OCI-LY3 (cell line): ENCODE measurements at regions not wholly inside any gene's neighbourhood (a gene's known extent, or its start where the extent isn't known, plus 50 kb on each side); places are given as distances from the start of the nearest gene placed in this dataset.

ENCODE experiments used
- EZH2phosphoT487 ChIP-seq: fragments of 200-600 bp; shearing (Covaris generic); IDR thresholded peaks from 2 replicates; pipeline ENCODE4 v1.6.1; 2018; ENCODE audit warnings: antibody characterized with exemption, mixed run types, low read depth
- TF ChIP-seq, protein P1 (sequence below): fragments of 200-600, 300-600 bp; sonication (generic); IDR thresholded peaks from 2 replicates; pipeline ENCODE4 v1.5.1; 2014; ENCODE audit warnings: antibody characterized with exemption, low read length, low read depth

DNA sequence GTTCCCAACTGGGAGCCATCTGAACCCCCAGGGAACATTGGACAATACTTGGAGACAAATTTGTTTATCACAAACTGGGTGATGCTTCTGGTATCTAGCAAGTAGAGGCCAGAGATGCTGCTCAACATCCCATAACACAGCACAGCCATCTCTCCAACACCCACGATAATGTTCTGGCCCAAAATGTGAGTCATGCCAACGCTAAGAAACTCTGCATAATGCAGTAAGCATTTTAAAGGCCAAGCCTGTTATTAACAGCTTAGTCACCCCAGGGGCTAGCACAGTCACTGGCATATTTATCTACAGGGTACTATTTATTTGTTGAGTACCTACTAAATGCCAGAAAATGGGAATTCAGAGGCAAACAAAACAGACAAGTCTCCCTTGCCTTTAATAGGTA, 873.1 kb upstream of the TMEM132C start:
- TF ChIP-seq, protein P1, sequence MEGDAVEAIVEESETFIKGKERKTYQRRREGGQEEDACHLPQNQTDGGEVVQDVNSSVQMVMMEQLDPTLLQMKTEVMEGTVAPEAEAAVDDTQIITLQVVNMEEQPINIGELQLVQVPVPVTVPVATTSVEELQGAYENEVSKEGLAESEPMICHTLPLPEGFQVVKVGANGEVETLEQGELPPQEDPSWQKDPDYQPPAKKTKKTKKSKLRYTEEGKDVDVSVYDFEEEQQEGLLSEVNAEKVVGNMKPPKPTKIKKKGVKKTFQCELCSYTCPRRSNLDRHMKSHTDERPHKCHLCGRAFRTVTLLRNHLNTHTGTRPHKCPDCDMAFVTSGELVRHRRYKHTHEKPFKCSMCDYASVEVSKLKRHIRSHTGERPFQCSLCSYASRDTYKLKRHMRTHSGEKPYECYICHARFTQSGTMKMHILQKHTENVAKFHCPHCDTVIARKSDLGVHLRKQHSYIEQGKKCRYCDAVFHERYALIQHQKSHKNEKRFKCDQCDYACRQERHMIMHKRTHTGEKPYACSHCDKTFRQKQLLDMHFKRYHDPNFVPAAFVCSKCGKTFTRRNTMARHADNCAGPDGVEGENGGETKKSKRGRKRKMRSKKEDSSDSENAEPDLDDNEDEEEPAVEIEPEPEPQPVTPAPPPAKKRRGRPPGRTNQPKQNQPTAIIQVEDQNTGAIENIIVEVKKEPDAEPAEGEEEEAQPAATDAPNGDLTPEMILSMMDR = no peak
- TF ChIP-seq EZH2phosphoT487 = no peak
